Renal cortical epithelial cell (primary cell): ENCODE measurements at regions not wholly inside any gene's neighbourhood (a gene's known extent, or its start where the extent isn't known, plus 50 kb on each side); places are given as distances from the start of the nearest gene placed in this dataset.

Experiments used
- DNase-seq: peaks from one replicate; pipeline ENCODE4 v3.0.0-alpha.2; 2011; ENCODE audit warnings: low read depth

- DNase-seq, result no peak
These were observed 269.9 kb downstream of the MTRR start for GRCh38 chr5:8138884-8139283.

DNA sequence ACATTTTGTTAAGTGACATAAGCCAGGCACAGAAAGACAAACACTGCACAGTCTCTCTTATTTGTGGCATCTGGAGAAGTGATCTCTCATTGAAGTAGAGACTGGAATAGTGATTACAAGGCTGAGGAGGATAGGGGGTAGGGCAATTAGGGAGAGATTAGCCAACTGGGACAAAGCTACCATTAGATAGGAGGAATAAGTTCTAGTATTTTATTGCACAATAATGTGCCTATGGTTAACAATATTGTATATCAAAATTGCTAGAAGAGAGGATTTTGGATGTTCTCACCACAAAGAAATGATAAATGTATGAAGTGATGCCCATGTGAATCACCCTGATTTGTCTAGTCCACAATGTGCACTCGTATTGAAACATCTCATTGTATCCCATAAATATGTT, 281.8 kb downstream of the MTRR start:
- no peak for DNase-seq

GRCh38 chr5:8156706-8157105, 287.8 kb downstream of the MTRR start:
- DNase-seq, result no peak

DNA sequence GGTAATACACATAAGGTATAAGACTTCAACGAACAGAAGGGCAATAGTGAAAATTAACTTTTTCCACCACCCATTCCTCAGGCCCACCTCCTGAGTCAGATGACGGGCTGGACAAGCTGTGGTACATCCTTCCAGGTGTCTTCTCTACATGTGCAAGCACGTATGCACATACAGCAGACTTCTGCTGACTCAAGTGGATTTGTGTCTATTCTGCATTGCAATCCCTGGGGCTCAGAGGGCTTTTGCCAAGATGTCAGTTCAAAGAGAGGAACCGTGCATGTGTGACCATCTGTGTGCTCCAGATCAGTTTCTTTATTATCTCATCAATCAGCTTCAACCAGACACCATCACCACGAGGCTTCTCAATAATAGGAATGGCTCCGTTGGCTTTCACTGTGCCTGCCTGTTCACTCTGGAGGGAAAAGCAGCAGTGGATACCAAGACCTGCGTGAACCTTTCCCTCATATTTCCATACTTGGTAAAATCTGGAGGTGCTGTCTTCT, 288.4 kb downstream of the MTRR start:
- DNase-seq, result no peak

DNA sequence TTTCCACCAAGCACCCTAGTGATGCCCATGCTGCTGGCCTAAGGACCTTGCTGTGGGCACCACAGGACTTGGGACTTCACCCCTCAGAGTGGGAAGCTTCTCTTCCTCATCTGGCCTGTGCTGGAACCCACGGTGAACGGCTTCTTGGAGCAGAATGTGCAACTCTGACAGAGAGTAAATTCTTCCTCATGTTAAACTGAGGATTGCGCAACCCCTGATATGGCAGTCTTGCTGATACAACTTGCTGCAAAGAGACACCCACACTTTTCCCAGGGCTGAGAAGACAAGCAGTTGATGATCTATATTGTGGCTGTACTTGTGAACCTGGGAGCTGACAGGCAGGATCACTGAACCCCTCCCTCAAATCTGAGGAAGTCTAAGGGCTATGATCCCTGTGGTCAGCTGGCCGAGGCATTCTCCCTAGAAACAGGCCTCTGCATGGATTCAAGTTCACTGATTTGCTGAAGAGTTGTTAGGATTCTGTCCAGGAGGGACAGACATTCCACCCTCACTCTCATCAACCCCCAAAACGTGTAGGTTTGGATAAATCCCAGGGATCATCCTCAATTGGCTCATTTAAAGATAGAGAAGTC, 307.2 kb downstream of the MTRR start:
- DNase-seq, result peak; percentile 1

GRCh38 chr5:8184455-8185063, 315.6 kb downstream of the MTRR start:
- DNase-seq, result peak; percentile 10

DNA sequence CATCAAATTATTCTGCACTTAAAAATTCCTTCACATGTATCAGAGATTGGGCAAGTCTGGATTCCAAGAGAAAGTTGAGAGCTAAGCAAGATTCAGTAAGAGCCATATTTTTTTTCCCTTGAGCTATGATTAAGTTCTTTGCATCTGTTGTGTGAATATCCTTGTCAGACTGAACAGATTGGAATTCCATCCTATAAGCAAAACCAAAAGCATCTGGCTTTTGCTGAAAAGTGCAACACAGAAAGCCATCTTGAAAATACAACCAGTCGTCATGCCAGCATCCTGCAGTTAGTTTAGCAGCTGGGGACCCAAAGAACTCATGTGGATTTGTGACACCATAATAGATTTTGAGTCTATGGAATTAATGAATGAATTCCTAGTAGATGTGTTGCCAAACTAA, 316.9 kb downstream of the MTRR start:
- no peak for DNase-seq

DNA sequence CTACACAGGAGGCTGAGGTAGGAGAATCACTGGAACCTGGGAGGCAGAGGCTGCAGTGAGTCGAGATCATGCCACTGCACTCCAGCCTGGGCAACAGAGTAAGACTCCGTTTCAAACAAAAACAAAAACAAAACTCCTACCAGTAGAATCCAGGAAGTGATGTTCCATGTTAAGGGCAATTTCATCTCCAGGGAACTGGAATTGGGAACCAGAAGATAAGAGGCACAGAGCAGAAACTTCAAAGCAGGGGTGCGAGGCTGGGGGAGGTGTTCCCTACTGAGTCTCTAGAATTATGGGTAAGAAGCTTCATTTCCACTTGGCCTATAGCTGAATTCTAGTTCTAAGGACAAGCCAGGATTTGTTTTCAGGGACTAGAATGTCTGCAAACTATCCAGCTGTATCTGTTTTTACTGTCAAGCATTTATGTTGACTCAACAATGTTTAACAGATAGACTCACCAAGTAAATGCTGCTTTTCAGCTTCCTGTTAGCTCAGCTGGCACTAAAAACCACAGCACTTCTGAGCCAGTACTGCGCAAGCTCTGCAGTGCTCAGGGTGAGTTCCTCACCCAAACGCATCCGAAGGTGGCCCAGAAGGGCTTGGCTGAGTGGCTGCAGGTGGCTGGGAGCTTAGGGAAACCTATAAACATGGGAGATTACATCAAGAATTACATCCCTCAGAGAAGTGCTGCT, 320.1 kb downstream of the MTRR start:
- no peak for DNase-seq

- DNase-seq, result no peak
These were observed 323.9 kb downstream of the MTRR start for GRCh38 chr5:8192840-8193239.

DNA sequence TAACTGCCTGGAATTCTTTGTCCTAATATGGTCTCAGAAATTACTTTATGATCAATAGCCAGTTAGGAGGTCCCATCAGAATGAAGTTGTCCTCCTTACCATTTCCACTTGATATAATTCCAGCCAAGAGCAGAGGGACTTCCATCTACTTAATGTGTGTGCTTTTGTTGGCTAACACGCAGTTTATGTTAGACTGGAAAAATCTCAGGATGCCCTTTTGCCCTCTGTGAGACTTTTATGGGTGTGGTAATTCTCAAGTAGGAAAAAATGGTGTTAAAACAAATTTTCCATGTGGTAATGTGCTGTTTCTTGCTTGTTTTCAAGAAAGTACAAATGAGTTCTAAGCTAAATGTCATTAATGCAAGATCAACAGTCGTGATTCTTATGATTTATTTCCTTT, 327.1 kb downstream of the MTRR start:
- DNase-seq, result no peak

- no peak for DNase-seq
These were observed 339.4 kb downstream of the MTRR start for GRCh38 chr5:8208307-8208706.

DNA sequence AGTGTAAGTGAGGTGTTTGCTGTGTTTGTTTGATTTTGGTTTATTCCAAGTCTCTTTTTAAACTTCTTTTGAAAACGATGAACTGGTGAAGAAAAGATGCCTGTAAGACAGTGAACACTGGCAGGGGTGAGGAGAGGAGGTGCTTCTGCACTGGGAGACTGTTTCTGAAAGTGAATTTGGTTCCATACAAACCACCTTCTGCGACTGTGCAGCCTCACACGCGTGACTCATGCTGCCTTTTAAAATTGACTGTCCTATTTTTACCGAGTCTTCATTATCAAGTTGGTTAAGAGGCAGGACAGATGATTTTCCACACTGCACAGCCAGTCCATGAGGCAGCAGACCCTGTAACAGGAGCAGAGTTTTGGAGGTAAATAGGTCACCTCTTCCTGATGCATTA, 340.6 kb downstream of the MTRR start:
- no peak for DNase-seq

DNA sequence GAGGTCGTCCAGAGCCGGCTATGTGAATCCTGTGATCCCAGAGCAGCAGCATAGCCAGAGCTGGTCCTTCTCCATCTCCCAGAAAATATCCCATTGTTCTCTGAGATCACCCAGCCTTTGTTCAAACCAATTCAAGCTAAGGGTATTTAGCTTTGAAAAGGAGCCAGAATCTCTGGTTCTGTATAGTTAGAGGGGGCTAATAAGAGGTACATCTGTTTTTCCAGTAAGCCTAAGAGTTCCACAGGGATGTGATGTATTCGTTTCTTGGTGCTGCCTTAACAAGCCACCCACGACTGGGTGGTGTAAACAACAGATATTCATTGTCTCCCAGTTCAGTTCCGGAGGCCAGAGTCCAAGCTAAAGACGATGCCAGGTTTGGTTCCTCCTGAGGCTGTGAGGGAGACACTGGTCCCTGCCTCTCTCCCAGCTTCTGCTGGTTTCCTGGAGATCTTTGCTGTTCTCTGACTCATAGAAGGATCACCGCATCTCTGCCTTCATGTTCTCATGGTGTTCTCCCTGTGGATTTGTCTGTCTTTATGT, 344.8 kb downstream of the MTRR start:
- no peak for DNase-seq

DNA sequence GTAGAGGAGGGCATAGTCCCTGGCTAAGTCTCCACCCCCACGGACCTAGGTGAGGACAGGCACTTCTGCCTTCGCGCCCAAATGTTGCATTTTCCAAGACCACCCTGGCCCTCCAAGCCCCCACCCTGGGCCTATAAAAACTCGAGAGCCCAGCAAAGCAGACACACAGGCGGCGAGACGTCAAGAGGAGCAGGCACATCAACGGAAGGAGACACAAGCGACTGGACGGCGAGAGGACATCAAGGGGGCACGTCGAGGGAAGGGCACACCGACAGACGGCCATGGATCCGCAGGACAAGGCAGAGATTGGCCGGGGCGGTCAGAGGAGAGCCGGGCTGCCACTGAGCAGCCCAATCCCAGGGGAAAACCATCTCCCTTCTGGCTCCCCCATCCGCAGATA, 348.0 kb downstream of the MTRR start:
- DNase-seq, result no peak

- DNase-seq, result no peak
These were observed 357.2 kb downstream of the MTRR start for GRCh38 chr5:8226148-8226547.

GRCh38 chr5:8227112-8227511, 358.2 kb downstream of the MTRR start:
- DNase-seq, result no peak

DNA sequence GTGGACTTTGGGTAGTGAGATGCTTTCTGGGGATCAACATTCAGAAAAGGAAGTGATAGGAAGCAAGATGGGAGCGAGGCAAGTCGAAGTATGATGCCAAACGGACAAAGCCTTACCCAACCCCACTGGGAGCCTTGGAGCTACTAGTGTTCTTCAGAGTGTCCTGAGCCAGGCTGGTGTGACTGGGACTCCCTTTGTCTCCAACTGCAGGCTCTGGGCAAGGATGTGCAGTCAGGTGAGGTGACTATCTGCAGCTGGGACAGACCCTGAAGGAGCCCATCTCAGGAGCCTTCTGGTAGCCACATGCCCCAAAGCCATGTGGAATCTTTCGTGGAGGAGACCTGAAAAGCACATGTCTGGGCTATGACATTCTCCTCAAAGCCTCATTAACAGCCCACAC, 360.6 kb downstream of the MTRR start:
- no peak for DNase-seq

DNA sequence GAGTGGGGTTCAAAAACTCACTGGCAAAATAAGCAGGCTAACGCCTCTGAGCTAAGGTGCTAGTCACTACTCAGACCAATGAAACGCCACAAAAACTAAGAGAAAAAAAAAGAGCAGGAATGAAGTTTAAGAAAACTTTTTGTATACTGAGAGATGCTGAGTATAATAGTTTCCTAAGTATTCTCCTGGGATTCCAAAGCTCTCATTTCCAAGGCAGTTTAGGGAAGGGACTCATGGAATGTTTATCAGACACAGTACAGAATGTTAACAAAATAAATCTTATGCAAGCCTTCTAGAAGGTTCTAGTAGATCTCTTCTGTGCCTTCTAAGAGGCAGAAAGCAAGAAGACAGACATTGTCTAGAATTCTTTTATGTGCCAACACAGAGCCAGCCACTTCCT, 361.9 kb downstream of the MTRR start:
- DNase-seq, result no peak

GRCh38 chr5:8233479-8233878, 364.5 kb downstream of the MTRR start:
- no peak for DNase-seq

GRCh38 chr5:8234179-8234770, 365.3 kb downstream of the MTRR start:
- DNase-seq, result no peak

GRCh38 chr5:8238080-8238479, 369.1 kb downstream of the MTRR start:
- no peak for DNase-seq

DNA sequence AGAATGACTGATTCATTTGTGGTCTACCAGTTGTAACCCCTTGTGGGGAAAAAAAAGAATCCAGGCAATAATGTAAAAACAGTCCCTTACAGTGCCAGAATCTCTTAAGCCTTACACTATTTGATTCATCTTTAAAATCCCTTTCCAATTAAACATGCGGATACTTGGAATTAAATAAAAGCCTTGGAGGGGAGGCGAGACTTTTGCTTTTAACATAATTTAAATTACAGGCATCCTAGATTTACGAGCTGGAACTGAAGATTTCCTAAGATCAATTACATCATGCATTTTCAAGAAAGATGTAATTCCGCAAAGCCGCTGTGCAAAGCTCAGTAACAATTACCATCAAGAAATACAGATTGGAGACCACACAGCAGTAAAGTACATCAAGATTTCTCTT, 370.2 kb downstream of the MTRR start:
- no peak for DNase-seq

- no peak for DNase-seq
These were observed 370.7 kb downstream of the MTRR start for GRCh38 chr5:8239646-8240045.
